SK-N-SH (cell line): ENCODE measurements at regions not wholly inside any gene's neighbourhood (a gene's known extent, or its start where the extent isn't known, plus 50 kb on each side); places are given as distances from the start of the nearest gene placed in this dataset.
A peak's percentile ranks its signal among the peaks of the same experiment; 100 is the strongest.

Source experiments
- CTCF ChIA-PET: fragments of 300-600, 350-600 bp; formaldehyde crosslinking; extraction: SDS; loops from one replicate; lab custom pipeline; 2021; lab: Yijun Ruan, JAX
- POLR2A ChIA-PET: fragments of 350-600 bp; sonication (Branson Sonifier 250); formaldehyde crosslinking; extraction: SDS; loops from one replicate; lab custom pipeline; 2020; ENCODE audit warnings: antibody characterized with exemption, inconsistent platforms; lab: Yijun Ruan, JAX
- DNase-seq: peaks from one replicate; pipeline ENCODE4 v3.0.0; 2012
- H2AFZ ChIP-seq: fragments of 200-600 bp; sonication (generic); 2 replicates; pipeline ENCODE4 v1.8.1; 2016; ENCODE audit warnings: antibody characterized with exemption, mild to moderate bottlenecking, low read depth
- H3F3A ChIP-seq: fragments of 200-600 bp; sonication (generic); replicated peaks from 2 replicates; pipeline ENCODE3; 2016; ENCODE audit warnings: antibody characterized with exemption, mild to moderate bottlenecking; ENCODE audit not compliant: insufficient read depth
- H3K27ac ChIP-seq, 2 experiments: fragments of 200-500 bp in 1 of 2; fragments of 200-600 bp in 1 of 2; sonication (Bioruptor generic) in 1 of 2; sonication (generic), shearing (Covaris generic) in 1 of 2; 2 replicates each; pipeline versions ENCODE4 v1.5.1 to v1.6.1; 2014 to 2016; ENCODE audit warnings: low read depth in 2 of 2, inconsistent platforms in 1 of 2, low read length in 1 of 2, mild to moderate bottlenecking in 1 of 2, mixed read lengths in 1 of 2
- H3K27me3 ChIP-seq: fragments of 200-600 bp; sonication (generic), shearing (Covaris generic); 2 replicates; pipeline ENCODE4 v1.6.1; 2016; ENCODE audit warnings: mixed run types; ENCODE audit not compliant: insufficient read depth
- H3K36me3 ChIP-seq, 2 experiments: fragments of 200-500 bp in 1 of 2; fragments of 200-600 bp in 1 of 2; sonication (Bioruptor generic) in 1 of 2; sonication (generic) in 1 of 2; replicated peaks in 1 of 2; 2 replicates each; pipeline versions ENCODE3 to v1.5.1; 2014 to 2016; ENCODE audit warnings: low read length in 1 of 2, mild to moderate bottlenecking in 1 of 2; ENCODE audit not compliant: insufficient read depth in 2 of 2, control insufficient read depth in 1 of 2
- H3K4me1 ChIP-seq, 2 experiments: fragments of 200-500 bp in 1 of 2; fragments of 200-600 bp in 1 of 2; sonication (Bioruptor generic) in 1 of 2; sonication (generic), shearing (Covaris generic) in 1 of 2; 2 replicates each; pipeline versions ENCODE4 v1.5.1 to v1.6.1; 2014 to 2016; ENCODE audit warnings: low read depth in 1 of 2, low read length in 1 of 2, mixed run types in 1 of 2; ENCODE audit not compliant: insufficient read depth in 2 of 2, control insufficient read depth in 1 of 2
- H3K4me2 ChIP-seq: fragments of 200-600 bp; sonication (generic), shearing (Covaris generic); 2 replicates; pipeline ENCODE4 v1.6.1; 2017; ENCODE audit warnings: mixed run types
- H3K4me3 ChIP-seq, 2 experiments: fragments of 200-500 bp in 1 of 2; fragments of 200-600 bp in 1 of 2; sonication (Bioruptor generic) in 1 of 2; sonication (generic), shearing (Covaris generic) in 1 of 2; 2 replicates each; pipeline versions ENCODE4 v1.5.1 to v1.8.1; 2014 to 2016; ENCODE audit warnings: low read depth in 2 of 2, inconsistent platforms in 1 of 2, low read length in 1 of 2, mild to moderate bottlenecking in 1 of 2, mixed read lengths in 1 of 2, moderate library complexity in 1 of 2
- H3K79me2 ChIP-seq: fragments of 200-600 bp; sonication (generic); 2 replicates; pipeline ENCODE4 v1.8.1; 2017; ENCODE audit warnings: mild to moderate bottlenecking; ENCODE audit not compliant: insufficient read depth
- H3K9ac ChIP-seq: fragments of 200-600 bp; sonication (generic); 2 replicates; pipeline ENCODE4 v1.6.1; 2017; ENCODE audit warnings: mixed run types
- H3K9me2 ChIP-seq: fragments of 200-600 bp; sonication (generic); 2 replicates; pipeline ENCODE4 v1.6.1; 2017; ENCODE audit warnings: mixed run types
- H3K9me3 ChIP-seq: fragments of 200-600 bp; sonication (generic); 2 replicates; pipeline ENCODE4 v1.6.1; 2017; ENCODE audit warnings: mixed run types, mild to moderate bottlenecking, moderate library complexity
- H4K20me1 ChIP-seq: fragments of 200-600 bp; sonication (generic); 2 replicates; pipeline ENCODE4 v1.6.1; 2017; ENCODE audit warnings: mild to moderate bottlenecking, mixed run types; ENCODE audit not compliant: insufficient read depth
- FOSL2 ChIP-seq: IDR thresholded peaks from 2 replicates; pipeline ENCODE4 v1.4.0; 2012; ENCODE audit warnings: low read depth, mild to moderate bottlenecking, moderate library complexity, borderline replicate concordance
- FOXJ3 ChIP-seq: sonication (generic); formaldehyde crosslinking; IDR thresholded peaks from 2 replicates; pipeline ENCODE4 v1.5.1; 2020; ENCODE audit warnings: mild to moderate bottlenecking, missing genetic modification reagents
- FOXM1 ChIP-seq: IDR thresholded peaks from 2 replicates; pipeline ENCODE4 v1.4.0; 2012; ENCODE audit warnings: low read depth, mild to moderate bottlenecking
- GATA2 ChIP-seq: sonication (generic); formaldehyde crosslinking; IDR thresholded peaks from 2 replicates; pipeline ENCODE4 v1.5.0; 2020; ENCODE audit warnings: mild to moderate bottlenecking, missing genetic modification reagents
- JUND ChIP-seq: IDR thresholded peaks from 2 replicates; pipeline ENCODE4 v1.4.0; 2012
- MXI1 ChIP-seq: IDR thresholded peaks from 2 replicates; pipeline ENCODE4 v1.6.1; 2012; ENCODE audit warnings: mild to moderate bottlenecking, low read depth, low read length, improper control_type of control experiment
- POLR2AphosphoS5 ChIP-seq: IDR thresholded peaks from 2 replicates; pipeline ENCODE4 v1.6.1; 2012; ENCODE audit warnings: low read depth, low read length
- WGBS: methylation state at CpG from one replicate; pipeline ENCODE4 v1.1.6; 2017; ENCODE audit warnings: low lambda C conversion rate; 5-methylcytosine and 5-hydroxymethylcytosine counted together
- TF ChIP-seq, protein P1 (sequence below): IDR thresholded peaks from 2 replicates; pipeline ENCODE4 v1.6.1; 2012; ENCODE audit warnings: mild to moderate bottlenecking, low read depth, low read length, moderate library complexity
- TF ChIP-seq, protein P2 (sequence below): IDR thresholded peaks from 2 replicates; pipeline ENCODE4 v1.4.0; 2012; ENCODE audit warnings: low read depth, borderline replicate concordance
- TF ChIP-seq, protein P3 (sequence below): fragments of 200-600 bp; sonication (generic); IDR thresholded peaks from 2 replicates; pipeline ENCODE4 v1.6.1; 2017; ENCODE audit warnings: antibody characterized with exemption, mild to moderate bottlenecking, moderate library complexity
- TF ChIP-seq, protein P4 (sequence below): IDR thresholded peaks from 2 replicates; pipeline ENCODE4; 2012
- TF ChIP-seq, protein P5 (sequence below): IDR thresholded peaks from 2 replicates; pipeline ENCODE4 v1.4.0; 2012; ENCODE audit warnings: low read depth, borderline replicate concordance
- TF ChIP-seq, protein P6 (sequence below): fragments of 150-350 bp; IDR thresholded peaks from 2 replicates; pipeline ENCODE4 v1.6.1; 2016; ENCODE audit warnings: mild to moderate bottlenecking, low read depth, low read length
- TF ChIP-seq, protein P7 (sequence below): IDR thresholded peaks from 2 replicates; pipeline ENCODE4 v1.4.0; 2012; ENCODE audit warnings: low read depth

DNA sequence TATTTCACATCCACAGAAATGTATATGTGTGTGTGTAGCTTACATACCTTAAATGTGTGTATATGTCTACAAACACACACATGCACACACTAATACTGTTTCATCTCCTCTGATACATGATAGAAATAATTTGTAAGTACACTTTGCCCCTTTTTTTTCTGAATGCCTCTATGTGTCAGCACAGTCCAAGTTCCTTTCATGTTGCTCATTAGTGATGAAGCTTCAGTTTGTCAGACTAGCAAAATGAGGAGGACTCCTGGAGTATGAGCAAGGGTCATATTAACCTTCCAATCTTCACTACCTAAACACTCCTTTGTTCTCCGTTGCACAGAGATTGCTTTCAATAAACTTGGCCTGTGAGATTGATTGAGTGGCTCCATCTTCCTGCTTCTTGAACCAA, 935.4 kb downstream of the MRPL39 start (continued):
- TF ChIP-seq, protein P1, sequence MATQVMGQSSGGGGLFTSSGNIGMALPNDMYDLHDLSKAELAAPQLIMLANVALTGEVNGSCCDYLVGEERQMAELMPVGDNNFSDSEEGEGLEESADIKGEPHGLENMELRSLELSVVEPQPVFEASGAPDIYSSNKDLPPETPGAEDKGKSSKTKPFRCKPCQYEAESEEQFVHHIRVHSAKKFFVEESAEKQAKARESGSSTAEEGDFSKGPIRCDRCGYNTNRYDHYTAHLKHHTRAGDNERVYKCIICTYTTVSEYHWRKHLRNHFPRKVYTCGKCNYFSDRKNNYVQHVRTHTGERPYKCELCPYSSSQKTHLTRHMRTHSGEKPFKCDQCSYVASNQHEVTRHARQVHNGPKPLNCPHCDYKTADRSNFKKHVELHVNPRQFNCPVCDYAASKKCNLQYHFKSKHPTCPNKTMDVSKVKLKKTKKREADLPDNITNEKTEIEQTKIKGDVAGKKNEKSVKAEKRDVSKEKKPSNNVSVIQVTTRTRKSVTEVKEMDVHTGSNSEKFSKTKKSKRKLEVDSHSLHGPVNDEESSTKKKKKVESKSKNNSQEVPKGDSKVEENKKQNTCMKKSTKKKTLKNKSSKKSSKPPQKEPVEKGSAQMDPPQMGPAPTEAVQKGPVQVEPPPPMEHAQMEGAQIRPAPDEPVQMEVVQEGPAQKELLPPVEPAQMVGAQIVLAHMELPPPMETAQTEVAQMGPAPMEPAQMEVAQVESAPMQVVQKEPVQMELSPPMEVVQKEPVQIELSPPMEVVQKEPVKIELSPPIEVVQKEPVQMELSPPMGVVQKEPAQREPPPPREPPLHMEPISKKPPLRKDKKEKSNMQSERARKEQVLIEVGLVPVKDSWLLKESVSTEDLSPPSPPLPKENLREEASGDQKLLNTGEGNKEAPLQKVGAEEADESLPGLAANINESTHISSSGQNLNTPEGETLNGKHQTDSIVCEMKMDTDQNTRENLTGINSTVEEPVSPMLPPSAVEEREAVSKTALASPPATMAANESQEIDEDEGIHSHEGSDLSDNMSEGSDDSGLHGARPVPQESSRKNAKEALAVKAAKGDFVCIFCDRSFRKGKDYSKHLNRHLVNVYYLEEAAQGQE = no peak
- TF ChIP-seq, protein P2, sequence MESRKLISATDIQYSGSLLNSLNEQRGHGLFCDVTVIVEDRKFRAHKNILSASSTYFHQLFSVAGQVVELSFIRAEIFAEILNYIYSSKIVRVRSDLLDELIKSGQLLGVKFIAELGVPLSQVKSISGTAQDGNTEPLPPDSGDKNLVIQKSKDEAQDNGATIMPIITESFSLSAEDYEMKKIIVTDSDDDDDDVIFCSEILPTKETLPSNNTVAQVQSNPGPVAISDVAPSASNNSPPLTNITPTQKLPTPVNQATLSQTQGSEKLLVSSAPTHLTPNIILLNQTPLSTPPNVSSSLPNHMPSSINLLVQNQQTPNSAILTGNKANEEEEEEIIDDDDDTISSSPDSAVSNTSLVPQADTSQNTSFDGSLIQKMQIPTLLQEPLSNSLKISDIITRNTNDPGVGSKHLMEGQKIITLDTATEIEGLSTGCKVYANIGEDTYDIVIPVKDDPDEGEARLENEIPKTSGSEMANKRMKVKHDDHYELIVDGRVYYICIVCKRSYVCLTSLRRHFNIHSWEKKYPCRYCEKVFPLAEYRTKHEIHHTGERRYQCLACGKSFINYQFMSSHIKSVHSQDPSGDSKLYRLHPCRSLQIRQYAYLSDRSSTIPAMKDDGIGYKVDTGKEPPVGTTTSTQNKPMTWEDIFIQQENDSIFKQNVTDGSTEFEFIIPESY = no peak
- TF ChIP-seq, protein P3, sequence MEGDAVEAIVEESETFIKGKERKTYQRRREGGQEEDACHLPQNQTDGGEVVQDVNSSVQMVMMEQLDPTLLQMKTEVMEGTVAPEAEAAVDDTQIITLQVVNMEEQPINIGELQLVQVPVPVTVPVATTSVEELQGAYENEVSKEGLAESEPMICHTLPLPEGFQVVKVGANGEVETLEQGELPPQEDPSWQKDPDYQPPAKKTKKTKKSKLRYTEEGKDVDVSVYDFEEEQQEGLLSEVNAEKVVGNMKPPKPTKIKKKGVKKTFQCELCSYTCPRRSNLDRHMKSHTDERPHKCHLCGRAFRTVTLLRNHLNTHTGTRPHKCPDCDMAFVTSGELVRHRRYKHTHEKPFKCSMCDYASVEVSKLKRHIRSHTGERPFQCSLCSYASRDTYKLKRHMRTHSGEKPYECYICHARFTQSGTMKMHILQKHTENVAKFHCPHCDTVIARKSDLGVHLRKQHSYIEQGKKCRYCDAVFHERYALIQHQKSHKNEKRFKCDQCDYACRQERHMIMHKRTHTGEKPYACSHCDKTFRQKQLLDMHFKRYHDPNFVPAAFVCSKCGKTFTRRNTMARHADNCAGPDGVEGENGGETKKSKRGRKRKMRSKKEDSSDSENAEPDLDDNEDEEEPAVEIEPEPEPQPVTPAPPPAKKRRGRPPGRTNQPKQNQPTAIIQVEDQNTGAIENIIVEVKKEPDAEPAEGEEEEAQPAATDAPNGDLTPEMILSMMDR = no peak

DNA sequence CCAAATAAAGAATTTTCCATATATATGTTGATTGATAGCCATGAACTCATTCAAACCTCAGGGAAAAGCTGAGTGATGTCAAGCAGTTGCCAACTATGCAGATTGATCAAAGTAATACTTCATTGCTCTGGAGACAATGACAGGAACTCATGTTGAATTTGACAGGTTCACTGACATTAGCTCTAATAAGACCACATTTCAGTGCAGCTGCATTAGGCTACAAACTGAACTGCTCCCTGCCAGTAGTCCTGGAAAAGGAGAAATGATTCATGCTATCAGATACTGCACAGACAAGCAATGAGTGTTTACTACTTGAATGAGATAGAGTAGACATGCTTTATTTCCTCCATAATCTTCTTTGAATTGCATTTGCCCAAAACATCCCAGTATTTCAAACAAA, 948.4 kb downstream of the MRPL39 start:
- Histone ChIP-seq H3K4me3 (no peak overlapping the region), H3F3A (no peaks in the 10 kb centered on the region), H3K9me2 (no peaks in the 10 kb centered on the region), H3K27me3 (no peaks in the 10 kb centered on the region), H3K4me1 (no peaks in the 10 kb centered on the region), H3K36me3 (no peaks in the 10 kb centered on the region), H2AFZ (no peak overlapping the region), H3K9ac (no peak overlapping the region), H3K9me3 (no peaks in the 10 kb centered on the region), H3K79me2 (no peaks in the 10 kb centered on the region), H4K20me1 (no peaks in the 10 kb centered on the region), H3K4me2 (no peak overlapping the region), H3K27ac (no peak overlapping the region)
- POLR2A ChIA-PET = no interaction called here
- TF ChIP-seq, protein P4, sequence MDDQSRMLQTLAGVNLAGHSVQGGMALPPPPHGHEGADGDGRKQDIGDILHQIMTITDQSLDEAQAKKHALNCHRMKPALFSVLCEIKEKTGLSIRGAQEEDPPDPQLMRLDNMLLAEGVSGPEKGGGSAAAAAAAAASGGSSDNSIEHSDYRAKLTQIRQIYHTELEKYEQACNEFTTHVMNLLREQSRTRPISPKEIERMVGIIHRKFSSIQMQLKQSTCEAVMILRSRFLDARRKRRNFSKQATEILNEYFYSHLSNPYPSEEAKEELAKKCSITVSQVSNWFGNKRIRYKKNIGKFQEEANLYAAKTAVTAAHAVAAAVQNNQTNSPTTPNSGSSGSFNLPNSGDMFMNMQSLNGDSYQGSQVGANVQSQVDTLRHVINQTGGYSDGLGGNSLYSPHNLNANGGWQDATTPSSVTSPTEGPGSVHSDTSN = 0 out of 2 replicates have a peak, but pooled peaks have one; percentile 16
- no peak for TF ChIP-seq GATA2 (CRISPR knock-in tag)
- no peak for DNase-seq
- CTCF ChIA-PET = interaction anchor here (1.3 kb wide), 1 partner anchor 22 kb away, joined by 3 read pairs; no protein-coding TSS in a partner anchor

DNA sequence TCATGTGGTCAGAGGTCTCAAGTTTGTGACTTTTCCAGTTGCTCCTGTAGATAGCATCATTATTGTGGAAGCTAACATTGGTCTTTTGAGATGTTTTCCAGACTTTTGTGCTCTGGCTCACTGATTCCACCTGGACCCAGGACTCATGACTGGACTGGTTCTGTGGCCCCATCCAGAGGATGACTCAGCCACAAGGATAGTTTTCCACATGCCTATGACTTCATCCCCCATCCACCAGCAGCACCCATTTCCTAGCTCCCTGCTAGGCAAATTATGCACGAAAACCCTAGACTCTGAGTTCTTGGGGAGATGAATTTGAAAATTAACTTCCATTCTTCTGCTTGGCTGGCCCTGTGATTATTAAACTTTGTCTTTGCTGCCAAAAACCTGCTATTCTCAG, 949.3 kb downstream of the MRPL39 start:
- WGBS = 89% methylated on average over 1 of the region's 1 CpG
- H3K4me1 ChIP-seq = no peaks in the 10 kb centered on the region
- no peaks in the 10 kb centered on the region for H3K9me2 ChIP-seq
- H2AFZ ChIP-seq = no peak overlapping the region
- ChIA-PET POLR2A (no interaction called here), CTCF (no interaction called here)
- H3F3A ChIP-seq = no peaks in the 10 kb centered on the region
- no peaks in the 10 kb centered on the region for H3K79me2 ChIP-seq
- no peak overlapping the region for H3K4me3 ChIP-seq
- no peaks in the 10 kb centered on the region for H4K20me1 ChIP-seq
- H3K4me2 ChIP-seq = no peak overlapping the region
- H3K9me3 ChIP-seq = no peaks in the 10 kb centered on the region
- no peaks in the 10 kb centered on the region for H3K27me3 ChIP-seq
- no peak overlapping the region for H3K9ac ChIP-seq
- no peak for DNase-seq
- no peak overlapping the region for H3K27ac ChIP-seq
- no peaks in the 10 kb centered on the region for H3K36me3 ChIP-seq
- TF ChIP-seq, protein P5, sequence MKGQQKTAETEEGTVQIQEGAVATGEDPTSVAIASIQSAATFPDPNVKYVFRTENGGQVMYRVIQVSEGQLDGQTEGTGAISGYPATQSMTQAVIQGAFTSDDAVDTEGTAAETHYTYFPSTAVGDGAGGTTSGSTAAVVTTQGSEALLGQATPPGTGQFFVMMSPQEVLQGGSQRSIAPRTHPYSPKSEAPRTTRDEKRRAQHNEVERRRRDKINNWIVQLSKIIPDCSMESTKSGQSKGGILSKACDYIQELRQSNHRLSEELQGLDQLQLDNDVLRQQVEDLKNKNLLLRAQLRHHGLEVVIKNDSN = no peak
- TF ChIP-seq, protein P6, sequence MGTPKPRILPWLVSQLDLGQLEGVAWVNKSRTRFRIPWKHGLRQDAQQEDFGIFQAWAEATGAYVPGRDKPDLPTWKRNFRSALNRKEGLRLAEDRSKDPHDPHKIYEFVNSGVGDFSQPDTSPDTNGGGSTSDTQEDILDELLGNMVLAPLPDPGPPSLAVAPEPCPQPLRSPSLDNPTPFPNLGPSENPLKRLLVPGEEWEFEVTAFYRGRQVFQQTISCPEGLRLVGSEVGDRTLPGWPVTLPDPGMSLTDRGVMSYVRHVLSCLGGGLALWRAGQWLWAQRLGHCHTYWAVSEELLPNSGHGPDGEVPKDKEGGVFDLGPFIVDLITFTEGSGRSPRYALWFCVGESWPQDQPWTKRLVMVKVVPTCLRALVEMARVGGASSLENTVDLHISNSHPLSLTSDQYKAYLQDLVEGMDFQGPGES = no peak
- TF ChIP-seq FOSL2 = no peak
- no peak for TF ChIP-seq FOXM1
- no peak for TF ChIP-seq JUND
- no peak for TF ChIP-seq FOXJ3 (CRISPR knock-in tag)
- no peak for TF ChIP-seq POLR2AphosphoS5
- no peak for TF ChIP-seq MXI1
- TF ChIP-seq, protein P7, sequence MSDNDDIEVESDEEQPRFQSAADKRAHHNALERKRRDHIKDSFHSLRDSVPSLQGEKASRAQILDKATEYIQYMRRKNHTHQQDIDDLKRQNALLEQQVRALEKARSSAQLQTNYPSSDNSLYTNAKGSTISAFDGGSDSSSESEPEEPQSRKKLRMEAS = no peak
